EL (cell line): ENCODE measurements at regions not wholly inside any gene's neighbourhood (a gene's known extent, or its start where the extent isn't known, plus 50 kb on each side); places are given as distances from the start of the nearest gene placed in this dataset.

Source experiments
- DNase-seq: peaks from one replicate; pipeline ENCODE4 v3.0.0-alpha.2; 2016

GRCh38 chr2:71803398-71803797, 344.3 kb downstream of the CYP26B1 start:
- no peak for DNase-seq

DNA sequence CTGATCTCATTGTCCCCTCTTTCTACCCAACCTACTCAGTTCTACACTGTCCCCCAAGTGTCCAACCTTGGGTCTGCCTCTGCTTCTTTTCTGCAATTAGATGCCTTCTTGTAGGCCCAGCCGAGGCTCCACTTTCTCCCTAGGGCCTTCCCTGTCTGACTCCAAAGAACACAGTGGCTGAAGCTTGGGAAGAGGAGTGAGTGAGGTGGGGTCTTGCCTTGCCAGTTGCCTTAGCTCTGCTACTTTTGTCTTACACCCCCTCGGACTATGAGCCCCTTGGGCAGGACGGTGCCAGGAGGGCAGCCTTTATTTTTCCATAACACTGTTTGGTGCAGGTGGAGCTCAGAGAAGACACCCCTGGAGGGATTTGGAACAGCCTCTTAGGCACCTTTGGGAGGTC, 345.1 kb downstream of the CYP26B1 start:
- DNase-seq: no peak

DNA sequence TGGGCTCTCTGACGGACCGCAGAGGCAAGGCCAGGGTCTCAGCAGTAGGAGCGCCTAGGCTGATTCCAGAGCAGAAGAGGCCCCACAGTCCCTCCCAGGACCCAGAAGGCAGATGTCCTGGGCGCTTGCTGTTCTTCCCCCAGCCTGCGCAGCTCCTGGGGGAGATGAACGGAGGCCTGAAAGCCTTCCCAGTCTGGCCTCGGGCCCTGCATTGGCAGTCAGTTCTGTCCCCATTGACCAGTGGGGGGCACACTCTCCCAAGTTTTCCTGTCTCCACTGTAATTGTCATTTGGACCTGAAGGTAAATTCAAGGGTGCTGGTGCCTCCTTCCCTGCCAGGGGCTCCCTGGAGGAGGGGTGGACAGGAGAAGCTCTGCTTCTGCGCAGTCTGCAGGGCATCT, 345.7 kb downstream of the CYP26B1 start:
- DNase-seq: peak; percentile 69

DNA sequence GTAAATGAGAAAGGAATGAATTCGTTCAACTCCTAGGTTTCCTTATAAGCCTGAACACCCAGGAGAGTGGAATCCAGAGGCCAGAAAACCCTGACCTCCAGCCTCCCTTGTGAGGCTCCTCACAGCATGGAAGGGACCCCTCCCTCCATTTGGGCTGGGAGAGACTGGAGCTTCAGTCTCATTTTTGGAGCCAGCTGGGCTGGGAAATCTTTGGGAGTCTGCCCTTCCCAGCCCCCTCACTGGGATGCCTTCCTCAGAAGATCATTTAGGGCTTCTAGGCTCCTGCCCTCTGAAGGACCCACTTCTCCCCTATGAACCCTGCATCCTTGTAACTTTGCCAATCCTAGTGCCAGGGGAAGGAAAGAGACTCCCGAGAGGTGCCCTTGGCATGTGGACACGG, 346.1 kb downstream of the CYP26B1 start:
- DNase-seq: no peak

DNA sequence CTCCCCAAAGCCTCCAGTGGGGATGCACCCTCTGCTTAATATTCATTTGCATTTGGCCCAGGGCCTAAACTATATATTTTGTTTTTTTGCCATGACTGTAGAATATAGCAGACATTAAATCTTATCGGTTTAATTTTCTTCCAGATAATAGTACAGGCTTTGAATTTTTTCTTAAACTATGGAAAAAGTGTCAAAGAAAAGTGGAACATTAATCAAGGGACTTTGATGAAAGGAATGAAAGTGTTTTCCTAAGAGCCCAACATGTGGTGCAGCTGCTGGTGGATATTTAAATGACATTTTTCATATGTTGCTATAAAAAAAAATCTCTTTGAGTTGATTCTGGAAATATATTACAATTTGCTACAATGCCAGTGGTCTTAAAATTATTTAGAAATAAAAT, 346.8 kb downstream of the CYP26B1 start:
- no peak for DNase-seq

DNA sequence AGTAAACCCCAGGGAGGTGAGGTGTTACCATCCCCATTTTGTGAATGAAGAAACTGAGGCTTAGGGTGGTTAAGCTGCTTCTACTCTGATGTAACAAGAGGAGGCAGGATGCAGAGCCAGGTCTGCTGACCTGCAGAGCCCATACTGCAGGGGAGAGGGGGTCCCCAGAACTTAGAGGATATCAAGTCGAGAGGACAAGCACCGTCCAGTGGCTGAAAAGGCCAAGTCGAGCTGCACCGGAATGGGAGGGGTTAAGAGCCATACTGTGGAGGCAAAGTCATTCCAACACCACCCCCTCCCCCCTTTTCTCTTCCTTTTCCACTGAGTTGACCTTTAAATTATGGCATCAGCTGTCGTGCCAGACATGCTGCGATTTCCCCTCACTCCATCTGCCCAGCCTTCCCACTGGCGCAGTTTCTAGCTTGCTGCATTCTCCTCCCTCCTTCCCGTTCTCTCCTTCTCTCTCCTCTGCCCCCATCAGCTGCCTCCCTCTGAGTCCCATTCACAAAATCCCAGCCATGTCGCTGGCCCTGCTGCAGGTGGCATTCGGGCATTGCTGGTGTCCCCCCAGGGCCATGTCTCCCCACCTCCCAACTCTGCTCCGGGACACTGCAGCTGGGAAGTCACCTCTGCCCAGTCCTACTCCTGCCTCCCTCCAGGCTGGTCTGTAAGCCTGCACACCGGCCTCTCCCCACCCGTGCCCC, 346.9 kb downstream of the DYSF start:
- no peak for DNase-seq

DNA sequence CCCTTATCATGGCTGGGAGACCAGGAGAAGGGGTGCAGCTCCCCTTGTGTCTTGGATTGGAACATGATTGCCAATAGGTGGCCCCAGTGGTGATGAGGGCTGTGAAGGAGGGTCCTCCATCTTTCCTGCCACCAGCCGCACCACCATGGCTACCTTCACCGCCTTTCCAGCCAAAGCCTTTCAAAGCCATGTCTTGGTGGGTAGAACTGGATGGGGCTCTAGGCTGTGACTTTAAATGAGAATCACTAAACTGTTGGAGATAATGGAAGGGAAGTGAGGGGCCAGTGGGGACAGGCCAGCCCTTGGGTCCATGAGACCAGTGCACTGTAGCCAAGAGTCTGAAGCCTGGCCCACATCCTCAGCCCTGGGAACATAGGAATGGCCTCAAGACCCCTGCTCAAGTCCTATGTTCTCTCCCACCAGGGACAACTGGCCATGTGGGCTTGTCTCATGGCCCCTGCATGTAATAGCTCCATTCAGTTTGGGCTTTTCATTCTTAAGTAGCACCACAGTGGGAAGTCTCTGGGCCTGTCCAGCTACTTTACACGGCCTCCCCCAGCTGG, 345.7 kb downstream of the DYSF start:
- DNase-seq: no peak

- DNase-seq: peak; percentile 35
Observed at GRCh38 chr2:71798266-71799012, 345.1 kb downstream of the DYSF start.

- no peak for DNase-seq
Observed at GRCh38 chr2:71797035-71797810, 343.9 kb downstream of the DYSF start.

- peak; percentile 87 for DNase-seq
Observed at GRCh38 chr2:71796174-71796593, 342.8 kb downstream of the DYSF start.

DNA sequence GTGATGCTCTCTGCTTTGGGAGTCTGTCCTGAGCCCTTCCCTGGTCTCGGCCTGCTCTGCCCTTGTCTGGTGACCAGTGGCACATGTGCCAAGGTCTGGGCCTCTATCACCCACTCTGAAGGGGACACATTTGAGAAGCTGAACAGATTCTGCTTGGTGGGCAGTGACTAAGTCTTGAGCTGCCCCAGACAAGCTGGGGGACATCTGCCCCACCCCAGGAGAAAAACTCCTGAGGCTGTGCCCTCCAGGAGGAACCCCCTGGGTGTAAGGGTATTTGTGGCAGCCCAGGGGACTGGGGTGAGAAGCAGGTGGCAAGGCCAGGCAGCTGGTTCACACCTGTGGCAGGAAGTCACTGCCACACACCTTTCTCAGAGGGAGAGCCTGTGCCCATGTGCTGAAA, 342.1 kb downstream of the DYSF start:
- no peak for DNase-seq

DNA sequence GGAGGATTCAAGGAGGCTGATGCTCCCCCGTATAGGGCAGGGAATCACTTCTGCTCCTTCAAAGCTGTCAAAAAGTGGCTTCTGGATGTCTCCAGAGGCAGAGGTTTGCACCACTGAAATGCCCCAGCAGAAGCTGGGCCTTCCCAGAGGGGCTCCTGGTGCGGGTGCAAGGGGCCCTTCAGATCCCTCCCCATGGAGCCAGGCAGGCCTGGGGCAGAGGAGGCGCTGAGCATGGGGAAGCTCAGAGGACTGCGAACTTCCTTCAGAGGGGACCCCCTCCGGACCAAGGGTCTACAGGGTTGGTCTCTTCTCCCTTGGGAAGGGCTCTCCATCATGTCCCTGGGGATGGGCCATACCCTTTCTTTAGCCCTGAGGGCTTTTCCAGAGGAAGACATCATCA, 341.2 kb downstream of the DYSF start:
- no peak for DNase-seq

GRCh38 chr2:71793926-71794325, 340.6 kb downstream of the DYSF start:
- no peak for DNase-seq

GRCh38 chr2:71792926-71793761, 339.8 kb downstream of the DYSF start:
- DNase-seq: peak; percentile 65

DNA sequence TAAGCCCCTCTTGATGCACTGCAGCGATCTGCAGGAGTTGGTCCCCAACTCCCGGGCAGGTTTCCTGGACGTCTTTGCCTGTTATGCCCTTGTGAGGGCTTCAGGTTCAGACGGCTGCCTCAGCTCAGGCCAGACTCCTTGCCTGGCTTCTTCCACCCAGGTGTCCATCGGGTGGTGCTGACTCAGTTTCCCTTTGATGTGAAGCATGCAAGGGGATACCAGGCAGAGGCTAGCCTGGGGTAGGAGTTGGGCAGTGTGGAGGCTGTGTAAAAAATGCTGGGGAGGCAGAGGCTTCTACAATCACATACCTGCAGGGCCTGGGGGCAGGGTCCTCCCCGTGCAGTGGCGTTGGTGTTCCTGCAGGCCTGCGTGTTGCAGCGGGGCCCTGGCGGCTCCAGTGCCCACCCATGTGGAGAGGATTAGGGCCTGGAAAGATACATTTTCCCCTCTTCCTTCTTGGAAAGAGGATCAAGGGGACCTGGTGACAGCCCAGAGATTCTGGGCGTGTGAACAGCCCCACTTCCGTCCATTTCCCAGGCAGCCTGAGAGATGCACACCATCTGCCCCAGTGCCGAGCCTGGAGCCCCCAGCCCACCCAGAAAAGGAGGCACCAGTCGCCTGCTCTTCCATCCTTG, 338.3 kb downstream of the DYSF start:
- DNase-seq: no peak

DNA sequence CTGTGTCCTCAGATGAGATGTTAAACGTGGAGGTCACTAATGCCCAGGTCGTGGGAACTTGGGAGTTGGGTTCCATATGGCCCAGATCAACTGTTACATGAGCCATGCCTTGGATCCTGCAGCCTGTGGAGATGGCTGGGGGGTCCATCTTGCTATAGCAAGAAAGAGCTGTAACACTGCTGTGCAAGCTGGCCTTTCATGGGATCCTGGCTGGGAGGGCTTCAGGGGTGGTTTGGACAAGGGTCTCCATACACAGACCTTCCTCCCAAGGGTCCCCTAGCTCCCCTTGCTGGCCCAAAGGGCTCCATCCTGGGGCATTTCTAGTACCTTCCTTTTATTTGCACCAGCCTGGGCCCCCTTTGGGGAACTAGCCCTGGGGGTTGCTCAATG, 337.7 kb downstream of the DYSF start:
- no peak for DNase-seq

GRCh38 chr2:71790226-71791060, 337.1 kb downstream of the DYSF start:
- DNase-seq: no peak

DNA sequence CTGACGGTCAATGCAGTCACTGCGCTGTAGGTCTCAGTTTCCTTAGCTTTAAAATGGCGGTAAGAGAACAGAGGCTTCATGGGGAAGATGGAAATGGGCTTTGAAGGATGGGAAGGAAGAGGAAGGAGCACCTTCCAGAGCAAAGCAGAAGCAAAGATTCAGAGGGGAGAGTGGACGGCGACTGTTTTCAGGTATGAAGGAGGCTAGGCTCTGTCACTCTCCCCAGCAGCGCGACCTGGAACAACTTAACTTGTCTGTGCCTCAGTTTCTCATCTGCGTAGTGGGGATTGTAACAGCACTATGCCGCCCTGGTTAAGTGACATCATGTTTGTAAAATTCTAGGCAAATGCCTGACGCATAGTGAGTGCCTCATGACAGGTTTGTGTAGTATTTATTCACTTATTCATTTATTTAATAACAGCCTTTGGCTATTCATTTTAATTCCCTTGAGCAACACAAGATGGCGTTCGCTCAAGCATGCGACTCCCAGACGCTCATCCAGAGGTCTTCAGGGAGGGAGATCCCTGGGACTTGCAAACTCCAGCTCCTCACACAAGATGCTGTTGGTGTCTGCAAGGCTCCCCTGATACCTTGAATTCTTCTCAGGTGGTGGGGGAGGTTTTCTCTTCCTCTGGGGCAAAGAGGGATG, 336.3 kb downstream of the DYSF start:
- peak; percentile 47 for DNase-seq

GRCh38 chr2:71788601-71789240, 335.4 kb downstream of the DYSF start:
- no peak for DNase-seq

DNA sequence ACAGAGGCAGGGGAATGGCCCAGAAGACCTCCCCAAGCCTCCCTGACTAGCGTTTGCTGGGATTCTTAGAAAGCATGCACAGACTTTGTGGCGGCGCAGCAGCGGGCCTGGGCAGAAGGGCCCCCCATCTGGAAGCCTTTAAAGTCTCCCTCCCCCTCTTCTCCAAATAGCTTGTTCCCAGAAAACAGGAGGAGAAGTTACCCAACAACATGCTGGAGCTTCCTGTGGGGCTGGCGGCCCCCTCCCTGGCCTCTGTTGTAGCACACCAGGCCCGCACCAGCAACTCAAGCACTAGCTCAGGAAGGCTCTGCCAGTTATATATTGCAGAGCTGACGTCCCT, 334.8 kb downstream of the DYSF start:
- no peak for DNase-seq
